Gastrocnemius medialis (tissue), 4 donors: ENCODE measurements at regions not wholly inside any gene's neighbourhood (a gene's known extent, or its start where the extent isn't known, plus 50 kb on each side); places are given as distances from the start of the nearest gene placed in this dataset.

Experiments
- ATAC-seq, 2 donors: fragments of 150-250 bp; one replicate each; pipeline ENCODE4 v1.9.1; 2016
- DNase-seq, 2 donors: peaks; one replicate each; pipeline ENCODE4 v3.0.0-alpha.2; 2019
- H3K27ac ChIP-seq, 4 donors: fragments of 200-600 bp; sonication (generic); 1 replicate in 1 of 4; 2 replicates in 3 of 4; pipeline ENCODE4 v1.5.1; 2016 to 2018; ENCODE audit warnings: mild to moderate bottlenecking in 2 of 4, moderate library complexity in 1 of 4
- H3K27me3 ChIP-seq, 3 donors: fragments of 200-600 bp; sonication (generic) in 2 of 3; 1 replicate in 1 of 3; 2 replicates in 2 of 3; pipeline versions ENCODE4 v1.5.1 to v1.6.0; 2016 to 2019; ENCODE audit warnings: mild to moderate bottlenecking in 1 of 3, moderate library complexity in 1 of 3
- H3K36me3 ChIP-seq, 2 donors: fragments of 200-600 bp; sonication (generic) in 1 of 2; one replicate each; pipeline ENCODE4 v1.5.1; 2017 to 2018
- H3K4me1 ChIP-seq, 2 donors: fragments of 200-600 bp; sonication (generic) in 1 of 2; one replicate each; pipeline ENCODE4 v1.5.1; 2016 to 2017; ENCODE audit warnings: mild to moderate bottlenecking in 2 of 2
- H3K4me3 ChIP-seq, 4 donors: fragments of 200-600 bp; sonication (generic) in 3 of 4; 1 replicate in 1 of 4; 2 replicates in 3 of 4; pipeline ENCODE4 v1.5.1; 2016 to 2019; ENCODE audit warnings: mild to moderate bottlenecking in 2 of 4
- H3K9me3 ChIP-seq, 3 donors: fragments of 200-600 bp; sonication (generic) in 2 of 3; 1 replicate in 1 of 3; 2 replicates in 2 of 3; pipeline ENCODE4 v1.5.1; 2016 to 2019
- CTCF ChIP-seq, 5 experiments: fragments of 450-650 bp in 3 of 5; fragments of 200-600 bp in 2 of 5; sonication (generic) in 2 of 5; IDR thresholded peaks in 4 of 5; conservative IDR thresholded peaks in 1 of 5; 1 replicate in 4 of 5; 2 replicates in 1 of 5; pipeline ENCODE4 v1.5.1; 2016 to 2019; ENCODE audit warnings: antibody characterized with exemption in 5 of 5, mild to moderate bottlenecking in 3 of 5, moderate library complexity in 3 of 5
- POLR2A ChIP-seq, 2 donors: fragments of 450-650 bp; IDR thresholded peaks; one replicate each; pipeline ENCODE4 v1.6.1; 2017; ENCODE audit warnings: antibody characterized with exemption in 2 of 2, mild to moderate bottlenecking in 2 of 2, moderate library complexity in 2 of 2
- in situ Hi-C, 4 donors: fragments of 200-750 bp; cut with MboI; loops; one replicate each; pipeline versions ENCODE4 v1.15.0 to v1.8.0; 2017; ENCODE audit warnings: low sequenced_read_pairs in 4 of 4
- intact Hi-C: fragments of 100-400 bp; cut with DNase I; formaldehyde crosslinking; loops from one replicate; pipeline ENCODE4 v1.15.1; 2023; ENCODE audit warnings: low total_unique reads

DNA sequence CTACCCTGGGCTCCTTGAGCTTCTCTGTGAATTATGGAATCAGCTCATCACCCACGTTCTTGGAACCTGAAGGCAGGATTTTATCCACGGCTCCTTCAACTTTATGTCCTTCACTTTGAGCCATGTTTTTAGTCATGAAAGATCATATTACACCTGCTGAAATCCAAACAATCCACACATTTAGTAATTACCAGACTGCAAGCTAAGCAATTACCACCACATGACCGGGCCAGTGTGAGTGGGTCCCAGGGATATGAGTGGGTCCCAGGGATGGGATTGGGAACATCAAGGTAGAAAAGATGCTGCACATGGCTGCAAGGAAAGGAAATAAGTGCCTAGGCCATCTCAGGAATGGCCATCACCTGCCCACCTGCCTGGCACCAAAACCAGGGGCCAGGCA, 140.3 kb upstream of the IQSEC1 start:
- TF ChIP-seq CTCF (IDR thresholded peaks at IDR 0.05 in 4 of 5, conservative IDR thresholded peaks at IDR 0.05 in 1 of 5) = no peak
- TF ChIP-seq POLR2A (IDR thresholded peaks at IDR 0.05) = no peak
- in situ Hi-C loops (no loop called here), intact Hi-C loops (loop anchor here (10.0 kb wide), 1 partner anchor 119 kb away; no protein-coding TSS in a partner anchor)
- Histone ChIP-seq H3K4me3 (no peak overlapping the region), H3K27ac (no peak overlapping the region), H3K4me1 (no peaks in the 10 kb centered on the region), H3K36me3 (no peaks in the 10 kb centered on the region), H3K9me3 (no peaks in the 10 kb centered on the region), H3K27me3 (no peaks in the 10 kb centered on the region)
- DNase-seq (no peak), ATAC-seq (no peak)

- Histone ChIP-seq H3K4me1 (no peaks in the 10 kb centered on the region), H3K4me3 (no peak overlapping the region), H3K36me3 (no peaks in the 10 kb centered on the region), H3K27me3 (no peaks in the 10 kb centered on the region), H3K9me3 (no peaks in the 10 kb centered on the region), H3K27ac (no peak overlapping the region)
- TF ChIP-seq POLR2A (IDR thresholded peaks at IDR 0.05) (no peak), CTCF (IDR thresholded peaks at IDR 0.05 in 4 of 5, conservative IDR thresholded peaks at IDR 0.05 in 1 of 5) (no peak)
- in situ Hi-C loops (no loop called here), intact Hi-C loops (loop anchor here (10.0 kb wide), 1 partner anchor 117 kb away; no protein-coding TSS in a partner anchor)
- ATAC-seq = no peak
- no peak for DNase-seq
Measured at GRCh38 chr3:13211605-13212210, 138.5 kb upstream of the IQSEC1 start.

- Histone ChIP-seq H3K27me3 (peaks cover 0 to 2% (median 0%) of the 10 kb centered on the region in 3 donors), H3K36me3 (no peaks in the 10 kb centered on the region), H3K9me3 (no peaks in the 10 kb centered on the region), H3K4me1 (no peaks in the 10 kb centered on the region), H3K27ac (no peak overlapping the region), H3K4me3 (no peak overlapping the region)
- no peak for DNase-seq
- intact Hi-C loops = loop anchor here (10.0 kb wide), 1 partner anchor 116 kb away; no protein-coding TSS in a partner anchor
- in situ Hi-C loops = no loop called here
- TF ChIP-seq POLR2A (IDR thresholded peaks at IDR 0.05) = no peak
- no peak for TF ChIP-seq CTCF (IDR thresholded peaks at IDR 0.05 in 4 of 5, conservative IDR thresholded peaks at IDR 0.05 in 1 of 5)
- no peak for ATAC-seq
Measured at GRCh38 chr3:13210221-13210975, 137.2 kb upstream of the IQSEC1 start.

DNA sequence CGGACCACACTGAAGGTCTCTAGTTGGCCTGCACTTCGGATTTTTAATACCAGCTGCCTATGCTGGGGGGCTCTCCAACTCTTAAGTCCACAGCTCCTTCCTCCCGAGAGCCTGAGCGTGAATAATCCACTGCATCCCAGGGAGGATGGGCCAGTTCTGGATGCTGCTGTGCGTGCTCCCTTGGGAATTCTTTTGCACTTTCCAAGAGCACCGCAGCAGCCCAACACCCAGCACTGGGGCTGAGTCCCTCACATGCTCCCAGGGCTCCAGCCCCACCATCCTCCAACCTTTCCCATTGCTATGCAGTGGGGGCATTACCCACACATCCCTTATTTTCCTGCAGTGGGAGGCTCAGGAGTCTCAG, 136.4 kb upstream of the IQSEC1 start:
- DNase-seq = no peak
- Histone ChIP-seq H3K27ac (no peak overlapping the region), H3K36me3 (no peaks in the 10 kb centered on the region), H3K4me3 (no peak overlapping the region), H3K9me3 (no peaks in the 10 kb centered on the region), H3K4me1 (no peaks in the 10 kb centered on the region), H3K27me3 (peaks cover 0 to 6% (median 0%) of the 10 kb centered on the region in 3 donors)
- no peak for ATAC-seq
- in situ Hi-C loops = no loop called here
- no peak for TF ChIP-seq CTCF (IDR thresholded peaks at IDR 0.05 in 4 of 5, conservative IDR thresholded peaks at IDR 0.05 in 1 of 5)
- intact Hi-C loops = no loop called here
